ENCODE measurements at regions not wholly inside any gene's neighbourhood (a gene's known extent, or its start where the extent isn't known, plus 50 kb on each side); places are given as distances from the start of the nearest gene placed in this dataset.

DNA sequence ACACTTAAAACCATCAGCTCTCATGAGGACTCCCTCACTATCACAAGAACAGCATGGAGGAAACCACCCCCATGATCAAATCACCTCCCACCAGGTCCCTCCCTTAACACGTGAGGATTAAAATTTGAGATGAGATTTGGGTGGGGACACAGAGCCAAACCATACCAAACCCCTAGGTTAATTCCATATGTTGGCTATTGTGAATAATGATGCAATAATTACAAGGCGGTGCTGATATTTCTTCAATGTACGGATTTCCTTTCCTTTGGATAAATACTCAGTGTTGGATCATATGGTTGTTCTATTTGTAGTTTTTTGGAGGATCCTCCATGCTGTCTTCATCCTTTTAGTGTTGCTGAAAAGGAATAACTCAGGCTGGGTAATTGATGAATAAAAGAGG is 652.1 kb upstream of the PKDCC start:
- DNase-seq (ENCODE audit: low read depth in 2 of 2): no peak

DNA sequence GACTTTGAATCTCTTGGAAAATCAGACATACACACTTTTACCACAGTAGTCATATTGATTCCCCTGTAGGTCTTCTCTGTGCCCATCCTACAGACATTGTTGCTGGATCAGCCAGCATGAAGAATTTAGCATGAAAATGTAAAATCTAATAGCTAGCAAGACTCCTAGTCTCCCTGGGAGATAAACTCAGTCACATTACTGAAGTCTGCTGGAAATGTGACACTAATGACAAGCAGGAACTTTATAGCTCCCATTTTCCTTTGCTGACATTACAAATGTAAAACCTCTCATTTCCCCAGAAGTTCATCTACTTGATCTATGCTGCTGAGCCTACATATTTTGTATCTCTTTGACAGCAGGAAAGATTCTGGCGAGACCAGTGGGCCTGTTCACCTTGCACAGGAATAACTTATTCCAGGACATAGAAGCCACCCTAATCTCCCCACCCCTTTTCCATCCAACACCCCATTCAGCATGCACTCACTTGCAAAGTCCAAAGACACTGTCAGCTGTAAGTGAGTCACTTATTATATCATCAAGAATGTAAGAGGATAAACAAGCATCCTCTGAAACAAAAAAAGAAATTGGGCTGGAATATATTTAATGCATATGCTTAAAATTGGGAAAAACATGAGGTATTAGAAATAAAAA is 648.3 kb upstream of the PKDCC start:
- no peak for DNase-seq (ENCODE audit: low read depth in 2 of 2)

DNA sequence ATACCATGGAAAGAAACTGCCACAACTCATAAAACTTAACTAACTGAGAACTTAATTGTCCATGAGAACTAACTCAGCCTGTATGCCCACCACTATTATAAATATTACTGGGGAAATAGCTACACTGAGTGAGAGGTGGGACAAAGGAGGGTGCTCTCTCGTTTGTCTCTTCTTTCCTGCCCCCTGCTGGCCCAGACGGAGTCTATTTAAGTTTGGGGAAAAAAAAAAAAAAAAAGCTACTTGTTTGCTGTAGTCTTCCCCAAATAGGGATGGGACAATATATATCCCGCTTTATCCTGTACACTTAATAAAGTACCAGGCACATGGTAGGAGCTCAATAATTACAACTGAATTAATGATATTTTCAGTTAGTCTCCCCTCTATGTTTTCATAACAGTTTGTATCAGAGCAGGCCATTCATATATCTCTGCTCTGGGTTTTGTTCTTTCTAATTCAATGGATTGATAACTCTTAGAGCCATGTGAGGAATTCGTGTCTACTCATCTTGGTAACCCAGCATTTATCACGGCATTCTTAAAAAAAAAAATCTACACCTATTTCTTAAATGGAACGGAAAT is 647.6 kb upstream of the PKDCC start:
- DNase-seq (ENCODE audit: low read depth in 2 of 2): no peak

DNA sequence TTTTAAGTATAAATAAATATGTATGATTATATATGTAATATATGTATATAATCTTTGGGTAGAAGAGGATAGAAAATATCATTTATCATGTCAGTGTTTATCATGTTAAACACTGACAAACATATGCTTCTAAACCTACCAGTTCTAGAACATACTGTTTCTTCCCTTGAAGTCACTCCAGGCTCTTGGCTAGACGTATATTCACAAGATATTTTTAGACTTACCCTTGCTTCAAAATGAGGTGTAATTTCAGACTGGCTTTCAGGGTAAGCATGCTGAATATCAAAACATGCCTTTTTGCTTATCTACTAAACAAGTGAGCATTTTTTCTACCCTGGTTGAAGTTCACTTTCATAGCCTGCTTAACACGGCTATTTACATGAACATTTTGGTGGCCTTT is 642.4 kb upstream of the PKDCC start:
- no peak for DNase-seq (ENCODE audit: low read depth in 2 of 2)

DNA sequence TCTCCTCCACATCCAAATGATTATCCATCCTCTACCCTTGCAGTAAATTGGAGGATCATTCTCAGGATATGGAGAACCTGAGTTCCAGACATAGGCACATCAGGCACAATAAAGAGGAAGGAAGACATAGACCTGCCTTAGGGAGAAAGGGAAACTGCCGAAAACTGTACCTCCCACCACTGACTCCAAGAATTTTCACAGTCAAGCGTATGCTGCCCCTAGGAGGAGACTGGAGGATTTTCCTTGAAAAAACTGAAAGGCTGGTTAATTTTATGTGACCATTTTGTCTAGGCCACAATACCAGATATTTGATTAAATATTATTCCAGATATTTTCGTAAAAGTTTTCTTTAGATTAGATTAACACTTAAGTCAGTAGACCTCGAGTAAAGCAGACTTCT is 638.5 kb upstream of the PKDCC start:
- DNase-seq (ENCODE audit: low read depth in 2 of 2): no peak

DNA sequence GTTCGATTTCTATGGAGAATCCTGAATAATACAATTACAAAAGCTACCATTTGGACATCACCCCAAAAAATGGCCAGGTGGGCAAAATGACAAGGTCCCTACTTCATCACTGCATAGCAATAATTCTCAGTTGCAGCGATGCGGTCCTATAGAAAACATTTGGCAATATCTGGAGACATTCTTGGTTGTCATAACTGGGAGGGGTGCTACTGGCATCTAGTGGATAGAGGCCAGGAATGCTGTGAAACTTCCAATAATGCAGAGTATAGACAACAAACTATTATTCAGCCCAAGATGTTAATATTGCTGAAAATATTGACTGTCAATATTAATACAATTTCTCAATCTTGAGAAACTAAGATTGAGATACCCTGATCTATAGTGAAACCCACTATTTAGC is 637.8 kb upstream of the PKDCC start:
- DNase-seq (ENCODE audit: low read depth in 2 of 2): no peak

DNA sequence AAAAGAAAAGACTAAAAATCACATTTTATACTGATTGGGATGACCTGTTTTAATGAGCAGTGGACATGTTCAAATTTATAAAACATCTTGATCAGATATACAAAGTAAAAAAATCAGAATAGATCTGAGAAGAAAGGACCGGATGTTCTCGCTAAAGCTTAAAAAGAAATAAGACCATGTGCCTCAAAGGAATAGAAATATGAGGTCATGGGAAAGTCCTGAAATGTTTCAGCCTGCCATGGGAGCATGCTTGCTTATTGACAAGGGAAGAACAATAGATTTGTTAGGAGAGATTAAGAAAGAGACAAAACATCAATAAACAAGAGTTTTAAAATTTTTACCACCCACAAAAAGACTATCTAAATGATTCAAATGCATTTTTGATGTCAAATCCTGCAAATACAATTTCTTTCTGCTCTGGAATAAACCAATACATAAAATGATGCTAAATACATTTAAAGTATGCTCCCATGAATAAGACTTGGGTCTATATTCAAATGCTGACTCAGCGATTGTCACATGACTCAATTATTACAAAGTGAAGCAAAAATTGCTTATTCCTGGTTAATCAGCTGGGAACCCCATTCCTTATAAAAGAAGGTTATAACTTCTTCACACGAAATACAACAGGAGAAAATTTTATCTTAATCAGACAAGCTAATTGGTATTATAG is 633.9 kb upstream of the PKDCC start:
- DNase-seq (ENCODE audit: low read depth in 2 of 2): no peak

DNA sequence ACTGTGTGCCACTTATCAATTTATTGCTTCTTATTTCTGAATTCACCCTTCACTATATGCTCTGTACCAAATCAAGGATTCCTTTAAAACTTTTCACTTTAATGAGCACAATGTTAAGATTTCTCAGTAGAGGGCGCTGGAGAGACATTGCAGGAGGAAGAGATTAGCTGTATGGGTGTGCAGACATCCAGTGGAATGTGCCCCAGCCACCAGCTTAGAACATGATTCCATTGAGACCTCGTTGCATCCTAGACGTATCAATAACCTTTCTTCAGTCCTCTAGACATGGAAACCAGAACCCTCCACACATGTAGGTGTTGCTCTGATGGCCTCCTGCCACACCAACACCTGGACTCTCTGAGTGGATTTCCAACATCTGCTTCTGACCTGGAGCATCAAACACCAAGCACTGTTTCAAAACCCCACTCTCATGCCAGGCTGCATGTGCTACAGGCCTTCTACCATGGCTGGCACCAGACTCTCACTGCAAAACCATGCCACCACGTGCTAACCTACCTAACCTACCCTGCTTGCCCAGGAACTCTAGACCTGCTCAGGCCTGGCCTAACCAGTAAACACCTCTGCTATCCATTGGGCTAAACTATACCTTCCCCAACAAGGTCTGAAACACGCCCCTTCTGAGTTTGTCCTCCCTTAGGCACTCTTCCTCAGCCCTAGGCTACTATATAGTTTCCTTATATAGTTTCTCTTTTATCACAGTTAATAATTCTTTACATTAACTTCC is 633.2 kb upstream of the PKDCC start:
- DNase-seq (ENCODE audit: low read depth in 2 of 2): no peak

DNA sequence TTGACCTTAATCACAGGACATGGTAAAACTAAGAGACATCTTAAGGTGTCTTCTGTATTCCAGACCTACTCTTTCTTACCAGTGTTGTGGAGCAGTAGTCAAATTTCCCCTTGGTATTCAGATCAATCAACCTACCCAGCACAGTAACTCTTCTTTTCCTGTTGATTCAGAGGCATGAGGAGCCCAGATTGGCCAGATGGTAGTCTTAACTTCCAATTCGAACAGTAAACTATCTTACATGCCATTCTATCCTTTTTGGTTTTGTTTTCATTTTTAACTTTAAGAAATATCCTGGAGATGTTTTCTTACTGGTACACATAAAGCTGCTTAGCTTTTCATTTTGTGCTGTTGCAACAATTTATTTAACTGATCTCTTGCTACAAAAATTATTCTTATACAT is 630.3 kb upstream of the PKDCC start:
- DNase-seq (ENCODE audit: low read depth in 2 of 2): no peak

DNA sequence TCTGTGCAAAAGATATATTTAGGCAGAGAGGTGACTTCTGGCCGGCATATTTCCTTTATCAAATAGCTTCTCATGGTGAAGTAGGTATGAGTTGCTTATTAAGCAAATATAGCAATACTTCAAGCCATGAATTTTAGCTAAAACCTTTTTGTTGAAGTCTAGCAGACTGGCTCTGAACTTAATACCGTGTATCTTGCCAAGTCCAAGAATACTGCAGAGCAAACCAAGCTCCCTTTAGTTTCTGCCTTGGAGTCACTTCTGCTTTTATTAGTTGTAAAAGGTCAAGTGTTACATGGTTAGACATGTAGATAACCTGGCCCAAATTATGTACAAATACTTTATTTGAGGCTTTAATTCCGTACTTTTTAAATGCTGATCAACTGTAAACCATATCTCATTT is 627.6 kb upstream of the PKDCC start:
- no peak for DNase-seq (ENCODE audit: low read depth in 2 of 2)

DNA sequence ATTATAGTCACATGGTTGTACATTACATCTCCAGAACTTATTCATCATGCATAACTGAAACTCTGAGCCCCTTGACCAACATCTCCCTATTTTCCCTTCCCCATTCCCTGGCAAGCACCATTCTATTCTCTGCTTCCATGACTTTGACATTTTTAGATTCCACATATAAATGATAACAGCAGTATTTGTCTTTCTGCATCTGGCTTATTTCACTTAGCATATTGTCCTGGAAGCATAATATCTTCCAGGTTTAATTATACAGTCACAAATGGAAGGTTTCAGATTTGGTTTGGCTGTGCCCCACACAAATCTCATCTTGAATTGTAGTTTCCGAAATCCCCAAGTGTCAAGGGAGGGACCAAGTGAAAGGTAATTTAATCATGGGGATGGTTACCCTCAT is 626.9 kb upstream of the PKDCC start:
- no peak for DNase-seq (ENCODE audit: low read depth in 2 of 2)

DNA sequence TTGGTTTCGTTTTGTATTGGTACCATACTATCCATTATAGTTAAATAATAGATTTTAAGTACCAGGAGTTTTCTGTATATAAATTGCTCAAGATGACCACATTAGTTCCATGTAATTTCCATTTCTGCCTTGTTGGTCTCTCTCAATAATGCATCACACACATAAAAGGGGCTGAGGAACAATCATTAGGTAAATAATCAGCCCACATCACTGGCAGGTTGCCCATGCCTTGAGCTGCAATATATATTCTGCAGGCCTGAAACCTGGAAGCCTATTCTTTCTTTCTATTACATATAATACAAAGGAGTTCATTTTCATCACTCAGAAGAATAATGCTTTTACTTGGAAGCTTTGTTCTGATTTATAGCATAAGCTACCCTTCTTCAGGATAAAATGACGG is 616.1 kb upstream of the PKDCC start:
- DNase-seq (ENCODE audit: low read depth in 2 of 2): no peak

DNA sequence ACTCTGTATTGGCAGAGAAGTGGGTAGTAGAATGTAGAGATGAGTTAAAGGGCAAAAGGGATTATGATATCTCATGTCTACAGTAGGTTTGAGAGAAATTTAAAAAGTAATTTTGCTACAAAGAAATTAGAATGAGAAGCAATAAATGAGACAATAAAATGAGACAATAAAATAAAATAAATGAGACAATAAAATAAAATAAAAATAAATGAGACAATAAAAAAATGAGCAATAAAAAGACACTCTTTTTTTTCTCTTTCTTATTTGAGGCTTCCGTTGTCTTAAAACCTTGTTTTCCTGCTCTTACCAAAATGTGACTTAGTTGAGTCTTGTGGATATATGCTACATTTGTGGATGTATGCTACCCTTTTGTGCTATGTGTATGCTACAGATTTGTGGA is 615.4 kb upstream of the PKDCC start:
- no peak for DNase-seq (ENCODE audit: low read depth in 2 of 2)

DNA sequence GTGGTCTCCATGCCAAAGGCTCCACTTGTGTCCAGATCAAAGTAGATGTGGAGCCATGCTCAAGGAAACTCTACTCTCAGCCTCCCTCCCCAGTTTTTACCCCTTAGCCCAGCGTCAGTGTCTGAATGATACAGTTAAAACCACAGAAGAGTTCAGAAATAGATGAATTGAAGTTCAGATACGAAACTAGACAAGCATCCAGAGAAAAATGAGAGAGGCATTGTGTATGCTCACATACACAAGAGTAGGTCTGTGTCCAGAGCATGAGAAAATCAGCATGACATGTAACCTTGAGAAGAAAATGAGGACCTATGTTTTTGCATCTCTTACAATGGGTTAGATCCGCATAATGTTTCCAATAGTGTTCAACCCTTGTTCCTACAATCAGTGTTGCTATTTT is 612.8 kb upstream of the PKDCC start:
- DNase-seq (ENCODE audit: low read depth in 2 of 2): no peak

DNA sequence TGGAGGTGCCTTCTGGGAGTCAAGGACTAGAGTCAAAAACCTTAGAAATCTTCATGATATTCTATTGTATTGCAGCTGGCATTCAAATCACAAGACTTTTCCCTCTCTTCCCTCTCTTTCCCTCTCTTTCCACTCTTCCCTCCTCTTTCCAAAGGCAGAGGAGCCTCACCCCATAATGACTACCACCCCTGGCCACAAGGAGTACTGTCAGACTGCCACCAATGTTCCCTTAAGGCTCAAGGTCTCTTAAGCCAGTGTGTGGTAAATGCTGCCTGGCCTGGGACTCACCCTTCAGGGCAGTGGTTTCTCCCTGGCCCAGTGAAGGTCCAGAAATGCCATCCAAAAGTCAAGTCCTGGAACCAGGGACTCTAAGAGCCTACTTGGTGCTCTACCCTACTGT is 605.9 kb upstream of the PKDCC start:
- no peak for DNase-seq (ENCODE audit: low read depth in 2 of 2)

DNA sequence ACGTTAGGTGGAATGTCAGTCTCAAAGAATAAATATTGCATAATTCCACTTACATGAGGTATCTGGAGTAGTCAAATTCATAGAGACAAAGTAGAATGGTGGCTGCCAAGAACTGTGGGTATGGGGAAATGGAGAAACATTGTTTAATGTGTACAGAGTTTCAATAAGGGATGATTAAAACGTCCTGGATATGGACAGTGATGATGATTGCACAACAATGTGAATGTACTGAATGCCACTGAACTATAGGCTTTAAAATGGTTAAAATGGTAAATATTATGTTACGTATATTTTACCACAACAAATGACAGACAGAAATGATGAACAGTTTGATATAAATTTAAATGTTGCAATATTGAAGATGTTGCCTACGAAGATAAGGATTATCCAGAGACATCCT is 602.0 kb upstream of the PKDCC start:
- no peak for DNase-seq (ENCODE audit: low read depth in 2 of 2)

DNA sequence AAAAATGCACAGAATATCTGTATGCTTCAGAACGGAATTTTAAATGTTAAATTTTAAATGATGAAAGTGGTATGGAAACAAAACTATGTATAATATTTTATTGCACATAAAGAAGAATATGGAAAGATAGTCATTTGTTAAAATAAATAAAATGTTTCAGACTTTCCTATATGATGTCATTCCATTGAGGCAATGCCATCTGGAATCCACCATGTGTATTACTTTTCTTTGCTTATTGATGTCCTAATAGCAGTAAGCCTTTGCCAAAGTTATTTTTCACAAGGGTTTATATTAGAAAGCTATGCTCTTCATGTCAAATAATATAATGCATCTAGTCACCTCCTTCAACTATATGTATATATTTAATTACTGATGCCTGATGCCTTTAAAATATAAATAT is 601.6 kb upstream of the PKDCC start:
- DNase-seq (ENCODE audit: low read depth in 2 of 2): no peak

DNA sequence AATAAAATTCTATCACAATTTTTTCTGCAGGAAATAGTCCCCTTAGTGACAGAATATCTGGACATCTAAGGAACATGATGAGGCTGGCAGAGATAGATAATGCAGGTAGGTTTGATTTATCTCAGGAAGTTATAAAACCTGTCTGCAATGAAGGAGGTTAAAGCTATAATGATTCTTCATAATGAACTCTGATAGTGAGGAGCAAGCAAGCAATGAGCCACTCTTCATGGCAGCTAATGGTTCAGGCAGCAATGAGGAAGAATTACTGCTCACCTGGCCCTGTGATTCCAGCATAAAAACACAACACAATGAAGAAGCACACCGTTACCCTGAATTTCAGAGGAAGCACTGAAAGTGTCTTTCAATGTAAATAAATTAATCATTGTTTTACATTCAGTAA is 599.6 kb upstream of the PKDCC start:
- no peak for DNase-seq (ENCODE audit: low read depth in 2 of 2)

DNA sequence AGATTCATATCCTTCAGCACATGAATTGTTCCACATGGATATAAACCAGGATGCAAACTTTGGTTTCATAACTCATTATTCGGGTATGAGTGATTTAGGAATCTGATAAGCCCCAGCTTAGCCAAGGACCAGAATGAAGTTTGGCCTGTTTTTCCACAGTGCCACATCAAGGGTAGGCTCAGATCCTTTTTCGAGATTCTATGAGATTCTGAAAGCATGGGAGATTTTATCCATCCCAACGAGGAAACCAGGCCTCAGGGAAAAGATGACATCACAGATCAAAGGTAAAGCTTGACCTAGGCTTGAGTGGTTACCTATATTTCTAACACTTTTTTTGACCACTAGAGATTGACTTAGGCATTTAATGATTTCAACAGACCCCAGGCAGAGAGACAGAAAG is 590.8 kb upstream of the PKDCC start:
- DNase-seq (ENCODE audit: low read depth in 2 of 2): no peak

DNA sequence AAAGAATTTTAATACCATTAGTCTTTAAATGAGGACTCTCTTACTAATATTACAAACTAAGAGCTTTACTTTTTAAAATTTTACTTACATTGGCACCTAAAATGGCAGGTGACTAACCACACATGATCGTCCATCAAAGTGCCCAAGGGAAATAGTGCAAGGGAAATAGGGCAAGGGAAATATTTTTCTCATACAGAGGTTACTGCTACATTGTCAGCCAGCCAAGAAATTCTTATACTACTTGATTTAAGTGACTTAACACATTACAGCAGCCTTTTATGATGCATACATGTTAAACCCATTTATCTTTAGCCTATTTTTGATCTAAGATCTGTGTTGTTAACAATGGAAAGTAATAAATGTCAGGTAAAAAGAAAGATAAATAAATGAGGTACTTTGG is 587.2 kb upstream of the PKDCC start:
- DNase-seq (ENCODE audit: low read depth in 2 of 2): no peak

DNA sequence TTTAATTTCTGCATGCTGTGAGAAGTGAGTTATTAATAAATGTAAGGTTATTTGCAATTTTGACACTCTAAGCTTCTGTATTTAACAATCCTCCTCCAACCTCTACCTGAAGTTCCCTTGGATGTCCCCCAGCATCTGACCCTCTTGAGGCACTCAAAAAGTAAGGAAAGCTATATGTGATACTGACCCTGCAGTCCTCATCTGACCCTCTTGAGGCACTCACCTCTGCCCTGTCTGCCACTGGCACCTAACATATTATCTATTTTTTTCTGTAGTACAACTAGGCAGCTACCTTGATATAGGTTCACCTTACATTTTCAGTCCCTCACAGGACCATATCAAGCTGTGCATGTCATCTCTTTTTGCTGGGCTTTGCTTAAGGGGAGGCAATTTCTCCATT is 583.4 kb upstream of the PKDCC start:
- no peak for DNase-seq (ENCODE audit: low read depth in 2 of 2)

DNA sequence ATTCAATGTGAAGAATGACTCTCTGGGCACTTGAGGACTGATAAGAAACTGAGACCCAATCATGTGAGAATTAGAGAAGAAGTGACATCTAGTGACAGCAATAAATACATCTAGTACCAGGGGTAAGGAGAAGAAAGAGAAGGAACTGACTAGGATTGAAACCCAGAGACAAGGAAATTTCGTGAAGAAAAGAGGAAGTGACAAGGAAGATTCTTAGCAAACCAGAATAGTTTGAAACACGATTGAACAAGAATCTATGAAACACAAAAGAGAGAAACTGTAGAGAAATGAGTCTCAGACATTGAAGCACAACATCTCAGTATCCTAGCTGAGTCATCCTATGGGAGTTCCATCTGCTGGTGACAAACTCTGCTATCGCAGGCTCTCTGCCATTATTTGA is 571.9 kb upstream of the PKDCC start:
- no peak for DNase-seq (ENCODE audit: low read depth in 2 of 2)

DNA sequence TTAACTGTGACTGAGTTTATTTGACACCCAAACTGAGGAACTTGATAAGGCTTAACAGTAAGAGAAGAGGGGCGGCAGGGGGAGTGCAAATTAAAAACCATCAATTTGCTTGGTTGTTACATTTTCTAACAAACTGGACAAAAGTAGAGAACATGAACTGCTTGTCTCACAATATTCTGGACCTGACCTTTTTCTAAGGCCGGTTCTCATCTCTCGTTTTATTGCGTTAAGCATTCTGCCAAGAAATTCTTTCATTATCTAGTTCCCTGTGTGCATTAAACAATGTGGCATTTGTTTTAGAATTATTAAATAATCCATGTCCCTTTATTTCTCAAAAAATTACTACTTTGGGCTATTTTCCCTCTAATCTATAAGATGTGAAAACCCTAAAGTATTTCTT is 565.2 kb upstream of the PKDCC start:
- no peak for DNase-seq (ENCODE audit: low read depth in 2 of 2)
